IPS-NIHi7 (cell line): ENCODE measurements at regions not wholly inside any gene's neighbourhood (a gene's known extent, or its start where the extent isn't known, plus 50 kb on each side); places are given as distances from the start of the nearest gene placed in this dataset.
"Not testable (repeated sequence)": the region's sequence is repeated elsewhere in the genome, so short reads cannot be mapped to it uniquely, and the experiment has no call there.

Experiments used
- DNase-seq: peaks from one replicate; pipeline ENCODE4 v3.0.0; 2012; ENCODE audit warnings: mixed read lengths; ENCODE audit errors: extremely low spot score

DNA sequence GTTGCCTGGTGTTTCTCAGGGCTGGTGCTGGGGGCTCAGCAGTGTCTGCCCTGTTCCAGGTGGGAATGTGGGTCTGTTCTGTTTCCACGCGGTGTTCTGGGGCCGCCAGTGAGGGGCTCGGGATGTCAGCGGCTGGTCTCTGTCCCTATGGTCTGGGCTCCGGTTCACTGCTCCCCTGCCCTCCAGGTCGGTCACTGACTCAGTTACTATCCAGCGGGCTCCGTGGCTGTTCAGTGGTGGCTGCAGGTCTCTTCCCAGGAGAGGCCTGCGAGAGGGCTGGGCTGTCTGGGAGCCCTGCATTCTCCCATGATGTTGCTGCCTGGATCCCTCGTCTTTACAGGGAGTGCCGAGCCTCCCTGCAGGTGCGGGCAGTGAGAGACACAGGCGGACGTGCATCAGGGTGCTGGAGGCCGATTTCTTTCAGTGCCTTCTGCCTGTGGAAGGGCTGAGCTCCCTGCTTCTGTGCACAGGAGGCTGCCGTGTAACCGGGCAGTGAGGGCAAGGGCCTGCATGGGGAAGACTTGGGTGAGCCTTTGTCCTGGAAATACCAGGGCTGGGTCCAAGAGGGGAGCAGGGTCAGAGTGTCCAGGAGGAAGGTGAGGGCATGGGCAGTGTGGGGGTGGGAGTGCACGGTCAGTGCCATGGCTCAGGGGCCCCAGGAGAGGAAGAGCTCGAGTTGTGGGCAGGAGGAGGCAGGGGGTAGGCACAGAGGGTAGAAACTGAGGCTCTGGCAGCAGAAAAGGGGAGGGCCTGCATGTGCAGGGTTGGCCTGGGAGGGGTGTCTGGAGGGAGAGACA lies 391.0 kb downstream of the TMEM121 start:
- not testable (repeated sequence) for DNase-seq

DNA sequence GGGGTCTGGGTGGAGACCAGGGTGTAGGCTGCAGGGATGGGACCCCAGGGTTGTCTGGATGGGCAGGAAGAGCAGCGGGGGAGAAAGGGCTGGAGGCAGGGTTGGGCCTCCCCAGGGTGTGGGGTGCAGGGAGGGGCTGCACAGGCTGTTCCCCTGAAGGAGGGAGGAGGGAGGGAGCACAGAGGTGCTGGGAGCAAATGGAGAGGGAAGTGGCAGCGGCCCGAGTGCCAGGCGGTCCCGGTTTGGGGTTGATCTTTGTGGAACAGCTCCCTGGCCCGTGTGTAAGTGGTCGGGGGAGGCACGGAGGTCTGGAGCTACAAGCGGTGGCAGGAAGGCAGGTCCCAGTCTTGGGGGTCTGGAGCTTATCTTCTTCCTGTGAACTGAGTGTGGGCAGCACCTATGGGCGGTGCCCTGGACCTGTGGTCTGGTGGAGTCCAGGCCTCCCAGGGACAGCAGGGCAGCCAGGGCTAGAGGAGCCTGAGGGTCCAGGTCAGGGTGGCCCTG lies 391.6 kb downstream of the TMEM121 start:
- DNase-seq = no peak

- DNase-seq = no peak
These were observed 392.3 kb downstream of the TMEM121 start for GRCh38 chr14:105918496-105919262.

DNA sequence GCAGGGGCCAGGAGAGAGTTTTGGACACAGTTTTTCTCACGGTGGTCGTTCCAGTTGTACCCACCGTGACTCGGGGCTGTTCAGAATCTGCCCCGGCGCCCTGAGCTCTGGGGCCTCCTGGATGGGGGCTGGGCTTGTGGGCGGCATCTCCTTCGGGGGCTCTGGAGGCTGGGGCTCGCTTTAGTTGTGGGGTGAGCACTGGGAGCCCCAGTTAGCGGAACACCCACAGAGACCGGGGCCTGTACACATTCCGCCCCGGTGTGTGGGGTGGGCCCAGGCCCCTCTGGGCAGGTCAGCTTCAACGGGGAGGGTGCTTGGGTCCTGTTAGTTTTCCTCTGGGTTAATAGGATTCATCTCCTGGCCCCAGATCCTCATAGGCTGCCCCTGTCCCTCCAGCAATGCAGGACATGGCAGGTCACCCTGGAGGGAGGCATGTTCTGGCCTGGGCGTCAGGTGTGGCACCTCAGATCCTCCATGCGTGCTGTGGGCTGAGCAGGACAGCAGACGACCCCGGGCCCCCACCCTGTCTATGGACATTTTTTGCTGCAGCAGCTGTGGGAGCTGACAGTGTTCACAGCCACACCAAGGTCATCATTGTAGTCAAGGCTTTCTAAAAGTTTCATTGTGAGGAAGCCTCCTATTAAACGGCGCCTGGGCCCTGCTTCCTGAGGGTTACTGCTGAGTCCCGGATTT lies 393.2 kb downstream of the TMEM121 start:
- no peak for DNase-seq

DNA sequence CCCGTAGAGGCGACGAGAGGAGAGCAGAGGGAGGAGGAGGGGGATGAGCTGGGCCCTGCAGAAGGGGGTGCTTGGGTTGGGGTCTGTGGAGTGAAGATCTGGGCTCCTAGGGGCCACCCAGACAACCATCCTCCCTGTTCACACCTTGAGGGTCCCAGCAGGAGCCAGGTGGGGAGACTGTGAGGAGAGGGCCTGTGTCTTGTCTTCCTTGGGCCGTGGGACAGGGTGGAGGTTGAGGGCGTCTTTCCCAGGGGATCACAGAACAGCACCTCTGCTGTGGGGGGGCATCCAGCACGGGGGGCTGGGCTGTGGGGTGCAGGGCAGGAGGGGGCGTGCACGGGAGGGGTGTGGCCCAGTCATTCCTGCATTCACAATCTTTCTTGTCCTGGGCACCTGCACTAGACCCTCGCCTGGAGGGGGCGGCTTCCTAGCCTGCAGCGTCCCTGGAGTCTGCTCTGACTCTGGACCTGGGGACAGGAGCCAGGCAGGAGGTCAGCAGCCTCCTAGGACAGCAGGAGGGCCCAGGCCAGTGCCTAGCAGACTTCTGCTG lies 393.8 kb downstream of the TMEM121 start:
- DNase-seq = not testable (repeated sequence)

DNA sequence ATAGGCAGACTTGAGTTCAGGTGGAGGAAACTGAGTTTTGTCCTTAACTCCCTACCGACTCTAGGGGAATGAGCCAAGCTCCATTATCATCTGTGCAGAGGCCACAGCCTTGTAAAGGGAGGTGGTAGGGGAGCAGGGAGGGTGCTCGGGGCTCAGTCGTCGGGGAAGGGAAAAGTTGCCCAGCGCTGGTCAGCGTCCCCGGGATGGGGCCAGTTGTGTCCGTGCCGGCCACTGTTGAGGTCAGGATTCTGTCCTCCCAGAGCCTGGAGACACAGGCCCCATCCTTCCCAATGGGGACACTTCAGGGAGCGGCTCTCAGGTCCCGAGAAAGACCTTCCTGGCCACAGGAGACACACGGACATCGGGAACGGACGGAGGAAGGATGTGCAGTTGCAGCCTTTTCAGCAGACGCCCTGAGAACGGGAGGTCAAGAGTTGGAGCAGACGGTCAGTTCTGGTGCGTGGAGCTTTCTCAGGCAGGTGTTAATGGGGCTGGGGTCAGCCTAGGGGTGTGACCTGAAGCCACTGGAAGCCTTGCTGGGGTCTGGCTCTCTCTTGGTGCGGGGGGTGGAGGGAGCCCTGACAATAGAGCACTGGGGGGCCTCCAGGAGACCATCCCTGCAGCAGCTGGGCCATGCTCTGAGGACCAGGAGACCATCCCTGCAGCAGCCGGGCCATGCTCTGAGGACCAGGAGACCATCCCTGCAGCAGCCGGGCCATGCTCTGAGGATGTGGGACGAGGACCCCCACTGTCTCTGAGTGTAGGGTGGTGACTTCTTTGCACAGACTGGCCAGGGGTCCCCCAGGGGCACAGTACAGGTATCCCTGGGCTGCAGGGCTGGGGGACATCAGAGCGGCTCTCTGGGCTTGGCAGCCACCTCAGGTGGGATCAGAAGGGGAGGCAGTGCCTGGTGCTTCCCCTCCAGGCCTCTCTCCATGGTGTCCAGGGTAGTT lies 394.7 kb downstream of the TMEM121 start:
- not testable (repeated sequence) for DNase-seq

DNA sequence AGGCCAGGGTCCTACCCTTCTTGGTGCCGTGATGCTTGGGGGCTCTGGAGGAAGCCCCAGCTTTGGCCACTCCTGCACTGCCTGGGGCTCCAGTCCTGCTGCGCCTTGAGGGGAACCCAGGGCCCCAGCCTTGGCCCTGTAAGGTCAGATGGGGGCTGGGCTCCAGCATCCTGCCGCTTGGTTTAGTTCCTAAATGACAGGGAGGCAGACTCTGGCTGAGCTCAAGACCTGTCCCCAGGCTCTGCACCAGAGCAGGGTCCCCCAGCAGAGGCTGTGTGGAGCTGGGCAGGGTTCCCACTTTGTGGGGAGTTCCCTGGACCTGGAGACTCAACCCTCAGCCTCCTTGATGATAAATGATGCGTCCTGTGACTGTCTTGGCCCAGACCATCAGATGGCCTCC lies 395.4 kb downstream of the TMEM121 start:
- not testable (repeated sequence) for DNase-seq

- not testable (repeated sequence) for DNase-seq
These were observed 397.3 kb downstream of the TMEM121 start for GRCh38 chr14:105923520-105924191.

GRCh38 chr14:105924951-105925591 lies 398.7 kb downstream of the TMEM121 start:
- no peak for DNase-seq

- no peak for DNase-seq
These were observed 399.4 kb downstream of the TMEM121 start for GRCh38 chr14:105925615-105926372.

DNA sequence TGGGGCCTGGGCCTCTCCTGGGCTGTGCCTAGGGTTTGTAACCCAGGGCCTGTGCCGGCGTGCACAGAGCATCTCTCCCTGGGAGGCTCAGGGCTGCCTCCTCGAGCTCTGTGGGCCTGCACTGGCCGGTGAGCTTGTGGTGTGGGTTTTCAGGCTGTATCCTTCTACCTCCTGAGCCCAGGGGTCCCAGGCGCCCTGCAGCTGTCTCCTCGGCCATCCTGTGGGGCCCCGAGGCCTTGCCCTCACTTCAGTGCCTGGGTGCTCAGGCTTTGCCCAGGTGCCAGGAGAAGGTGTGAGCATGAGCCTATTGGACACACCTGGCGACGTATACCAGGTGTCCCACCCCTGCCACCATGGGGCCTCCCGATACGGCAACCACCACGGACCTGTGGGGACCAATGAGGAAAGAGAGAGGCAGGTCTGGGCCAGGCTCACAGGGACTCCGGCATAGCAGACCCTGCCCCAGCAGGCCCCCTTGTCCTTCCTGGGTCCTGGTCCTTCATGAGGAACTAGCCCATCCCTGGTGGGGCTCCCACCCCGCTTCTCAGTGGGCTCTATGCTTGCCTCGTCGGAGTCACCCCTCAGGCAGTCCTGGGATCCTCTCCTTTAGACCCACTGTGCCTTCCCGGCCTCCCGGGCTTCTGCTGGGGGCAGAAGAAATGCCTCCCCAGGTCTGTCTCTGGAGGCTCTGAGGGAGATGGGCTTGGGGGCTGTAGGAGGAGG lies 400.2 kb downstream of the TMEM121 start:
- no peak for DNase-seq

DNA sequence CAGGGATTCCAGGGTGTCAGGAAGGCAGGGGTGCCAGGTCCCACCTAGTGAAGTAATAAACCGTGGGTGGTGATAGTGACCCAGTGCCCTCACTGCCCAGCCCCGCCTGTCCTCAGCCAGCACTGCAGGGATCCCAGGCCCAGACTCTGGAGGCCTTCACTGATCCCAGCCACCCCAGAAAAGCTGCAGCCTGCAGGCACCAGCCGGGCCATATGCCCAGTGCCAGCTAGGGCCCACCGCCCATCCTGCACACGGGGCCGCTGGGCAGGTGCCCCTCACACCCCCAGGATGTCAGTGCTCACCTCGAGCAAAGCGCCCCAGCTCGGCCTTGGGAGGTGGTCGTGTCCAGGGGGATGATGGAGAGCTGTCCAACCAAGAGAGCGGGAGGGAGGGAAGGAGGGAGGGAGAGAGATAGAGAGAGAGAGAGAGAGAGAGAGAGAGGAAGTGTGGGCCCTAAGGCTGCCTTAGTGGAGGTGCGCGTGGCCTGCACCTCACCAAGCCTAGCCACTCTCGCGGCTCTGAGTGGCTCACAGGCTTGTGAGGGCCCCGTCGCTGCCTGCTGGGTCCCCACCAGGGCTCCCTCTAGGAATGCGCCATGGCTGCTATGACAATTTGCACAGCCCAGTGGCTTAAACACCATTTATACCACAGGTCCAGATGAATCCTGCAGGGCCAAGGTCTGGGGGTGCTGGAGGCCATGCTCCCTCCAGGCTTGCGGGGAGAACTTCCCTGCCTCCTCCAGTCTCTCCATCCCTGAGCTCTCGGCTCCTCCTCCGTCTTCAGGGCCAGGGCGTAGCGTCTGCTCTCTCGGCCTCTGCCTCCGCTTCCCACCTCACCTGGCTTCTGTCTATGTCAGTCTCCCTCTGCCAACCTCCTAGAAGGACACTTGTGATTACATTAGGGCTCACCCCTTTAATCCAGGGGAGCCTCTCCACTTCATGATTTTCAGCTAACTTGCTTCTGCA lies 401.0 kb downstream of the TMEM121 start:
- no peak for DNase-seq

DNA sequence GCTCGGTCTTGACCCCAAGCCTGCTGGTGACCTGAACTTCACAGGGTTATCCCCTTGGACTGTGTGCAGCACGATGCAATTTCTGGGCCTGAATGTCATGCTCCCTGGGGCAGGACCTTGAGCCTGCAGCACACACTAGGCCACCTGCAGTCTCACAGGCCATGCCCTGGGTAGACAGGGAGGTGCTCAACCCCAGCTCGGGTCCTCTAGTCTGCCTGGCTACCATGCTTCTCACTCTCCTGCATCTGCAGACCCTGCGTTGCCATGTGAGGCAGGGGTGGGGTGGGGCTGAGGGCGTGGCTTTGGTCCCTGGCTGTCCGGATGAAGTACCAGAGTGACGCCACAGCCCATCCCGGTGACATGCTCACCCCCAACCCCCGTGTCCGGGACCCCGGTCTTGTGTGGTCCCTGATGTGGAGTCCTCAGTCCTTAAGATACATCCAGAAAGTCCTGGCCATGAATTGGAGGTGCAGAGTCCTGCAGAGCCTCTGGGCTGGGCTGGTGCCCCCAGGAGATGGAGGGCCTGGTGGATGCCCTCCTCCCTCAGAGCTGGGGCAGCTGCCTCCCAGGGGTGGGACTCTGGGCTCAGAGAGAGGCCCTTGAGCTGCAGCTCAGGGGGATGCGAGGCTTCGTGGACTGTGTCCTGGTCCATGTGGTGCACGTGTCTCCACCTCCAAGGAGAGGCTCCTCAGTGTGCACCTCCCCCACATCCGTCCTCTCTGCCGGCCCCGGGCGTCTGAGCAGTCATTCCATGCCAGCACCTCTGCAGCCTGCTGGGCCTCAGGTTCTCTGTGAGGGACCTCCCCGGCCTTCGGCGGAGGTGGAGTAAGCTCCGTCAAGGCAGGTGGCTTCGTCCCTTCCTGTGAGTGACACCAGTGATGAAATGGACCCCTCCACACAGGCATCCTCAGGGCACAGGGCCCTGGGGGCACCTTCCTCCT lies 402.1 kb downstream of the TMEM121 start:
- DNase-seq = not testable (repeated sequence)

DNA sequence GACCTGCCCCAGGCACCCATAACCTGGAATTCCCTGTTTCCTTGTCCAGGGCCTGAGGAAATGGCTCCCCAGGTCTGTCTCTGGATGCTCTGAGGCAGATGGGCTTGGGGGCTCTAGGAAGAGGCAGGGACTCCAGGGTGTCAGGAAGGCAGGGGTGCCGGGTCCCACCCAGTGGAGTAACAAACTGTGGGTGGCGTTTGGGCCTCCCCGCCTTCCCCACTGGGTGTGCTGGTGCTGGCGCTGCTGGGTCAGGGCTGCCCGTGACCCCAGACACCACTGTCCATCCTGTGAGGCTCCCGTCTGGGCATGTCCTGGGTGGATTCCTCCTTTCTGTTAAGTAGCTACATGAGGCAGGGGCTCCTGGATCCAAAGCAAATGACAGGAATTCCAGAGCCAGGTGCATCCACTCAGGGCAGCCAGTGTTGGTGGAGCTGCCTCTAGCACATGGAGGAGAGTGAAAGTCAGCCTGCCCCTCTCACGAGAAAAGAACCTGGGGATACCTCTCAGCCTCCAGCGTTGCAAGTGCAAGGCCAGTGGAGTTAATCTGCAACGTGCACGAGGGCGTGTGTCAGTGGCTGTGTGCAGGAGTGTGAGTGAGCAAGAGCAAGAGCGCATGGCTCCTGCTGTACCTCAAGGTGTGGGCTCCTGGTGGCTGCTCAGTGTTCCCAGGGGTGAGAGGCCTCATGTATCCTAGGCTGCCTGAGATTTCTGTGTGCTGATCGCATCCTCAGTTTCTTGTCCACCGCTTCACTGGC lies 403.1 kb downstream of the TMEM121 start:
- no peak for DNase-seq

GRCh38 chr14:105930572-105930971 lies 404.2 kb downstream of the TMEM121 start:
- no peak for DNase-seq
